Esophagus muscularis mucosa (tissue), 4 donors: ENCODE measurements at regions not wholly inside any gene's neighbourhood (a gene's known extent, or its start where the extent isn't known, plus 50 kb on each side); places are given as distances from the start of the nearest gene placed in this dataset.

ENCODE experiments used
- DNase-seq: peaks from one replicate; pipeline ENCODE4 v3.0.0-alpha.2; 2017; ENCODE audit errors: extremely low spot score
- H3K27ac ChIP-seq, 4 donors: fragments of 200-600 bp; sonication (generic); replicated peaks in 1 of 4; 1 replicate in 3 of 4; 2 replicates in 1 of 4; pipeline ENCODE4 v1.5.1; 2016 to 2019; ENCODE audit warnings: mild to moderate bottlenecking in 1 of 4
- H3K27me3 ChIP-seq, 4 donors: fragments of 200-600 bp; sonication (generic); one replicate each; pipeline versions ENCODE4 v1.5.1 to v1.6.0; 2016 to 2019
- H3K36me3 ChIP-seq, 4 donors: fragments of 200-600 bp; sonication (generic); one replicate each; pipeline ENCODE4 v1.5.1; 2016 to 2019
- H3K4me1 ChIP-seq, 4 donors: fragments of 200-600 bp; sonication (generic); one replicate each; pipeline ENCODE4 v1.5.1; 2016 to 2019
- H3K4me3 ChIP-seq, 4 donors: fragments of 200-600 bp; sonication (generic); 1 replicate in 2 of 4; 2 replicates in 2 of 4; pipeline ENCODE4 v1.5.1; 2016 to 2019; ENCODE audit warnings: mild to moderate bottlenecking in 4 of 4, moderate library complexity in 1 of 4
- H3K9me3 ChIP-seq, 4 donors: fragments of 200-600 bp; sonication (generic); 1 replicate in 3 of 4; 2 replicates in 1 of 4; pipeline ENCODE4 v1.5.1; 2016 to 2019
- CTCF ChIP-seq, 3 experiments: fragments of 200-600 bp in 2 of 3; fragments of 450-650 bp in 1 of 3; sonication (generic) in 2 of 3; IDR thresholded peaks; one replicate each; pipeline ENCODE4 v1.5.1; 2017 to 2019; ENCODE audit warnings: antibody characterized with exemption in 3 of 3, mild to moderate bottlenecking in 2 of 3, moderate library complexity in 1 of 3
- EP300 ChIP-seq: sonication (generic); formaldehyde crosslinking; IDR thresholded peaks from one replicate; pipeline ENCODE4 v1.6.1; 2017; ENCODE audit warnings: antibody characterized with exemption
- POLR2A ChIP-seq: fragments of 450-650 bp; IDR thresholded peaks from one replicate; pipeline ENCODE4 v1.6.1; 2017; ENCODE audit warnings: antibody characterized with exemption, moderate library complexity, mild to moderate bottlenecking, low read depth
- POLR2AphosphoS5 ChIP-seq, 2 donors: sonication (generic); formaldehyde crosslinking; IDR thresholded peaks; one replicate each; pipeline ENCODE4 v1.6.1; 2017; ENCODE audit warnings: antibody characterized with exemption in 2 of 2
- WGBS: methylation state at CpG from one replicate; pipeline ENCODE4 v1.1.5; 2018; 5-methylcytosine and 5-hydroxymethylcytosine counted together
- intact Hi-C: fragments of 100-400 bp; cut with DNase I; formaldehyde crosslinking; loops from one replicate; pipeline ENCODE4 v1.15.1; 2023

- intact Hi-C loops: no loop called here
- Histone ChIP-seq H3K4me1 (peaks cover 0 to 8% (median 3%) of the 10 kb centered on the region in 4 donors), H3K27me3 (no peaks in the 10 kb centered on the region), H3K36me3 (no peaks in the 10 kb centered on the region), H3K27ac (no peak overlapping the region), H3K9me3 (no peaks in the 10 kb centered on the region), H3K4me3 (no peak overlapping the region)
- 95% methylated on average over 2 of the region's 3 CpGs for WGBS
- DNase-seq: no peak
- TF ChIP-seq POLR2AphosphoS5 (IDR thresholded peaks at IDR 0.05): no peak
- TF ChIP-seq POLR2A: no peak
- no peak for TF ChIP-seq CTCF (IDR thresholded peaks at IDR 0.05)
- TF ChIP-seq EP300: no peak
Observed at GRCh38 chr9:26658476-26658875, 234.1 kb downstream of the CAAP1 start.

GRCh38 chr9:26657958-26658357 lies 234.6 kb downstream of the CAAP1 start:
- Histone ChIP-seq H3K27ac (no peak overlapping the region), H3K9me3 (no peaks in the 10 kb centered on the region), H3K4me3 (no peak overlapping the region), H3K27me3 (no peaks in the 10 kb centered on the region), H3K36me3 (no peaks in the 10 kb centered on the region), H3K4me1 (peaks cover 0 to 8% (median 3%) of the 10 kb centered on the region in 4 donors)
- intact Hi-C loops: no loop called here
- TF ChIP-seq POLR2AphosphoS5 (IDR thresholded peaks at IDR 0.05) (no peak), CTCF (IDR thresholded peaks at IDR 0.05) (no peak), POLR2A (no peak), EP300 (no peak)
- 81% methylated on average over 2 of the region's 2 CpGs for WGBS
- no peak for DNase-seq

- H3K27ac ChIP-seq: no peak overlapping the region
- 54% methylated on average over 14 of the region's 14 CpGs for WGBS
- no peak overlapping the region for H3K4me3 ChIP-seq
- no peak for DNase-seq
- peaks cover 0 to 8% (median 3%) of the 10 kb centered on the region in 4 donors for H3K4me1 ChIP-seq
- TF ChIP-seq POLR2A (no peak), EP300 (no peak), POLR2AphosphoS5 (IDR thresholded peaks at IDR 0.05) (no peak), CTCF (IDR thresholded peaks at IDR 0.05) (peak; percentile 30 to 55 (median 48))
- intact Hi-C loops: no loop called here
- H3K9me3 ChIP-seq: no peaks in the 10 kb centered on the region
- no peaks in the 10 kb centered on the region for H3K27me3 ChIP-seq
- H3K36me3 ChIP-seq: no peaks in the 10 kb centered on the region
Observed at GRCh38 chr9:26656003-26656870, 236.4 kb downstream of the CAAP1 start.

- no peak overlapping the region for H3K4me3 ChIP-seq
- H3K27ac ChIP-seq: no peak overlapping the region
- H3K27me3 ChIP-seq: no peaks in the 10 kb centered on the region
- no peak for TF ChIP-seq EP300
- TF ChIP-seq POLR2A: no peak
- no peak for TF ChIP-seq POLR2AphosphoS5 (IDR thresholded peaks at IDR 0.05)
- TF ChIP-seq CTCF (IDR thresholded peaks at IDR 0.05): no peak
- intact Hi-C loops: no loop called here
- H3K4me1 ChIP-seq: peaks cover 0 to 8% (median 3%) of the 10 kb centered on the region in 4 donors
- H3K9me3 ChIP-seq: no peaks in the 10 kb centered on the region
- no peak for DNase-seq
- H3K36me3 ChIP-seq: no peaks in the 10 kb centered on the region
- 93% methylated on average over 6 of the region's 6 CpGs for WGBS
Observed at GRCh38 chr9:26655166-26655565, 237.4 kb downstream of the CAAP1 start.

- no peak overlapping the region for H3K4me3 ChIP-seq
- no peaks in the 10 kb centered on the region for H3K9me3 ChIP-seq
- no peaks in the 10 kb centered on the region for H3K27me3 ChIP-seq
- intact Hi-C loops: no loop called here
- H3K36me3 ChIP-seq: no peaks in the 10 kb centered on the region
- no peak overlapping the region for H3K27ac ChIP-seq
- DNase-seq: no peak
- TF ChIP-seq EP300 (no peak), CTCF (IDR thresholded peaks at IDR 0.05) (no peak), POLR2A (no peak), POLR2AphosphoS5 (IDR thresholded peaks at IDR 0.05) (no peak)
- H3K4me1 ChIP-seq: no peaks in the 10 kb centered on the region
Observed at GRCh38 chr9:26650325-26650724, 242.3 kb downstream of the CAAP1 start.
